GM12878 (cell line): ENCODE measurements at regions not wholly inside any gene's neighbourhood (a gene's known extent, or its start where the extent isn't known, plus 50 kb on each side); places are given as distances from the start of the nearest gene placed in this dataset.

ENCODE experiments used
- ATAC-seq: fragments of 200-7000 bp; cut with Tn5 transposase; 3 replicates; pipeline ENCODE4 v1.9.1; 2020; ENCODE audit warnings: mild to moderate bottlenecking, moderate library complexity
- BruUV-seq: library from RNA; stranded (reverse); fragments of 400-500 nt; replicated peaks from 2 replicates; lab custom pipeline; 2021; lab: Mats Ljungman, UMichigan
- CTCF ChIA-PET: fragments of 300-600 bp; sonication (Branson Sonifier 250); formaldehyde crosslinking; extraction: SDS; loops from one replicate; lab custom pipeline; 2021; ENCODE audit warnings: inconsistent platforms; lab: Yijun Ruan, JAX
- POLR2A ChIA-PET: fragments of 350-600 bp; formaldehyde crosslinking; extraction: SDS; loops from one replicate; lab custom pipeline; 2021; ENCODE audit warnings: inconsistent platforms; lab: Charles Lee
- RAD21 ChIA-PET: fragments of 300-600 bp; sonication (Branson Sonifier 250); formaldehyde crosslinking; loops from one replicate; lab custom pipeline; 2023; ENCODE audit warnings: antibody characterized with exemption; ENCODE audit not compliant: unreplicated experiment; lab: Charles Lee
- SMC1A ChIA-PET: fragments of 300-600 bp; sonication (Branson Sonifier 250); formaldehyde crosslinking; loops from one replicate; lab custom pipeline; 2023; ENCODE audit not compliant: unreplicated experiment, uncharacterized antibody; lab: Charles Lee
- DNase-seq: peaks from one replicate; pipeline ENCODE4 v3.0.0-alpha.2; 2011; ENCODE audit warnings: low read depth, low spot score
- FAIRE-seq: peaks from 3 replicates; lab custom pipeline; 2011; peaks lifted over from hg19 to GRCh38; lab: Jason Lieb, UNC
- H2AFZ ChIP-seq: 2 replicates; pipeline ENCODE4 v1.6.0; 2011; ENCODE audit warnings: low read depth, low read length, control low read depth; ENCODE audit not compliant: control insufficient read depth
- H3K27ac ChIP-seq: 2 replicates; pipeline ENCODE4 v1.5.1; 2011; ENCODE audit warnings: control low read depth; ENCODE audit not compliant: control insufficient read depth, insufficient read depth
- H3K27me3 ChIP-seq, 2 experiments: replicated peaks in 1 of 2; 2 replicates each; pipeline versions ENCODE4 v1.6.0 to v1.6.1; 2011; ENCODE audit warnings: low read length in 1 of 2; ENCODE audit not compliant: control insufficient read depth in 2 of 2, insufficient read depth in 2 of 2
- H3K36me3 ChIP-seq, 2 experiments: 2 replicates each; pipeline ENCODE4 v1.5.1; 2011; ENCODE audit warnings: low read length in 1 of 2; ENCODE audit not compliant: control insufficient read depth in 2 of 2, insufficient read depth in 2 of 2
- H3K4me1 ChIP-seq: 2 replicates; pipeline ENCODE4 v1.6.1; 2011; ENCODE audit warnings: mild to moderate bottlenecking, low read length, moderate library complexity, mixed read lengths; ENCODE audit not compliant: control insufficient read depth, insufficient read depth
- H3K4me2 ChIP-seq: 2 replicates; pipeline ENCODE4 v1.6.0; 2011; ENCODE audit warnings: control low read depth; ENCODE audit not compliant: control insufficient read depth, insufficient read depth
- H3K4me3 ChIP-seq: fragments of 200-600 bp; sonication (generic); 2 replicates; pipeline ENCODE4 v1.5.1; 2016
- H3K79me2 ChIP-seq: 2 replicates; pipeline ENCODE4 v1.6.0; 2011; ENCODE audit warnings: low read length; ENCODE audit not compliant: control insufficient read depth, insufficient read depth
- H3K9ac ChIP-seq: 2 replicates; pipeline ENCODE4 v1.8.0; 2011; ENCODE audit warnings: low read length, control low read depth, mixed read lengths; ENCODE audit not compliant: control insufficient read depth, insufficient read depth
- H3K9me3 ChIP-seq: replicated peaks from 3 replicates; pipeline ENCODE4 v1.5.1; 2011; ENCODE audit warnings: mild to moderate bottlenecking, low read length; ENCODE audit not compliant: control insufficient read depth, insufficient read depth
- H4K20me1 ChIP-seq: 2 replicates; pipeline ENCODE4 v1.6.0; 2011; ENCODE audit not compliant: control insufficient read depth, insufficient read depth
- BRCA1 ChIP-seq: IDR thresholded peaks from 2 replicates; pipeline ENCODE4 v1.6.1; 2011; ENCODE audit warnings: low read depth, low read length, improper control_type of control experiment
- KLF5 ChIP-seq: fragments of 450-650 bp; IDR thresholded peaks from 2 replicates; pipeline ENCODE4 v1.6.1; 2014; ENCODE audit warnings: mild to moderate bottlenecking; ENCODE audit not compliant: partially characterized antibody
- RCOR1 ChIP-seq: conservative IDR thresholded peaks from 2 replicates; pipeline ENCODE4 v1.6.1; 2012; ENCODE audit warnings: low read depth, low read length, improper control_type of control experiment
- SMAD1 ChIP-seq: fragments of 450-650 bp; IDR thresholded peaks from 2 replicates; pipeline ENCODE4 v1.6.1; 2018; ENCODE audit warnings: mild to moderate bottlenecking, low read depth; ENCODE audit not compliant: partially characterized antibody
- ZNF687 ChIP-seq: fragments of 450-650 bp; IDR thresholded peaks from 2 replicates; pipeline ENCODE4 v1.6.1; 2017; ENCODE audit warnings: mild to moderate bottlenecking, moderate library complexity
- WGBS: methylation state at CpG from one replicate; pipeline ENCODE4 v1.1.6; 2016; ENCODE audit warnings: low lambda C conversion rate; ENCODE audit not compliant: insufficient replicate concordance, insufficient coverage; ENCODE audit errors: missing lambda C conversion rate; 5-methylcytosine and 5-hydroxymethylcytosine counted together
- in situ Hi-C: fragments of 300-500 bp; cut with MboI; formaldehyde crosslinking; loops from 9 replicates; pipeline ENCODE4 v1.14.3; 2018; ENCODE audit warnings: mixed read lengths
- intact Hi-C: fragments of 100-400 bp; cut with micrococcal nuclease; formaldehyde crosslinking; loops from one replicate; pipeline ENCODE4 v1.14.2; 2022; ENCODE audit not compliant: unreplicated experiment

- DNase-seq (no peak), FAIRE-seq (no peak), ATAC-seq (no peak)
- Histone ChIP-seq H2AFZ (no peak overlapping the region), H3K9me3 (no peaks in the 10 kb centered on the region), H4K20me1 (no peaks in the 10 kb centered on the region), H3K27me3 (no peaks in the 10 kb centered on the region), H3K27ac (no peak overlapping the region), H3K79me2 (no peaks in the 10 kb centered on the region), H3K36me3 (no peaks in the 10 kb centered on the region), H3K9ac (no peak overlapping the region), H3K4me3 (no peak overlapping the region), H3K4me2 (no peak overlapping the region), H3K4me1 (no peaks in the 10 kb centered on the region)
- no peak for TF ChIP-seq RCOR1
- SMC1A ChIA-PET = no interaction called here
- 0% methylated on average over 3 of the region's 3 CpGs for WGBS
- intact Hi-C loops (no loop called here), in situ Hi-C loops (no loop called here)
- CTCF ChIA-PET = no interaction called here
- POLR2A ChIA-PET = no interaction called here
- BruUV-seq = no TSS peak
- RAD21 ChIA-PET = no interaction called here
Measured at GRCh38 chr2:163401481-163401880, 334.3 kb downstream of the FIGN start.

GRCh38 chr2:163397451-163397850 lies 338.4 kb downstream of the FIGN start:
- RAD21 ChIA-PET = no interaction called here
- Histone ChIP-seq H3K36me3 (no peaks in the 10 kb centered on the region), H3K4me1 (no peaks in the 10 kb centered on the region)
- WGBS = 0% methylated on average over 2 of the region's 2 CpGs
- TF ChIP-seq SMAD1 (no peak), ZNF687 (no peak), KLF5 (no peak), BRCA1 (no peak)
- TF ChIP-seq, all 136 proteins: peak for 0
- SMC1A ChIA-PET = interaction anchor here (1.3 kb wide), 1 partner anchor 11 kb away, joined by 3 read pairs; no protein-coding TSS in a partner anchor
- in situ Hi-C loops (no loop called here), intact Hi-C loops (no loop called here)
- CTCF ChIA-PET = no interaction called here
- FAIRE-seq (no peak), DNase-seq (no peak), ATAC-seq (no peak)
- no TSS peak for BruUV-seq
- Histone ChIP-seq H3K9me3 (no peaks in the 10 kb centered on the region), H3K27me3 (no peaks in the 10 kb centered on the region), H2AFZ (no peak overlapping the region), H3K4me2 (no peak overlapping the region), H3K79me2 (no peaks in the 10 kb centered on the region), H3K4me3 (no peak overlapping the region), H3K9ac (no peak overlapping the region), H3K27ac (no peak overlapping the region), H4K20me1 (no peaks in the 10 kb centered on the region)
- POLR2A ChIA-PET = no interaction called here
